Esophagus muscularis mucosa (tissue), 3 donors: ENCODE measurements at regions not wholly inside any gene's neighbourhood (a gene's known extent, or its start where the extent isn't known, plus 50 kb on each side); places are given as distances from the start of the nearest gene placed in this dataset.
"Not testable (repeated sequence)": the region's sequence is repeated elsewhere in the genome, so short reads cannot be mapped to it uniquely, and the experiment has no call there.

Source experiments
- CTCF ChIP-seq, 3 experiments: fragments of 200-600 bp in 2 of 3; fragments of 450-650 bp in 1 of 3; sonication (generic) in 2 of 3; IDR thresholded peaks; one replicate each; pipeline ENCODE4 v1.5.1; 2017 to 2019; ENCODE audit warnings: antibody characterized with exemption in 3 of 3, mild to moderate bottlenecking in 2 of 3, moderate library complexity in 1 of 3
- POLR2A ChIP-seq: fragments of 450-650 bp; IDR thresholded peaks from one replicate; pipeline ENCODE4 v1.6.1; 2017; ENCODE audit warnings: antibody characterized with exemption, moderate library complexity, mild to moderate bottlenecking, low read depth

GRCh38 chr2:180234991-180235390 lies 227.9 kb upstream of the CWC22 start:
- TF ChIP-seq CTCF (IDR thresholded peaks at IDR 0.05); POLR2A: not testable (repeated sequence)
